Activated CD8-positive, alpha-beta memory T cell treated with anti-CD3 and anti-CD28 coated beads, Interleukin-2, amount 10 ng/mL, durations not matched to agents 7 days and 5 days (primary cell): ENCODE measurements at regions not wholly inside any gene's neighbourhood (a gene's known extent, or its start where the extent isn't known, plus 50 kb on each side); places are given as distances from the start of the nearest gene placed in this dataset.

Experiments
- ATAC-seq: fragments of 150-1000 bp; cut with Tn5 transposase; one replicate; pipeline ENCODE4 v1.10.0; 2021; ENCODE audit warnings: moderate library complexity
- CTCF ChIA-PET: fragments of 350-600 bp; sonication (Branson Sonifier 250); formaldehyde crosslinking; loops from one replicate; lab custom pipeline; 2021; ENCODE audit warnings: antibody characterized with exemption; lab: Charles Lee
- DNase-seq: peaks from one replicate; pipeline ENCODE4 v3.0.0-alpha.2; 2020
- H3K27ac Mint-ChIP-seq: one replicate; pipeline ENCODE4 v1.8.0; 2021; ENCODE audit warnings: mild to moderate bottlenecking, mixed read lengths
- H3K27me3 Mint-ChIP-seq: one replicate; pipeline ENCODE4 v1.8.0; 2021; ENCODE audit warnings: mixed read lengths
- H3K36me3 Mint-ChIP-seq: one replicate; pipeline ENCODE4 v1.8.0; 2021; ENCODE audit warnings: mild to moderate bottlenecking, mixed read lengths
- H3K4me1 Mint-ChIP-seq: one replicate; pipeline ENCODE4 v1.8.0; 2021; ENCODE audit warnings: mixed read lengths
- H3K4me3 Mint-ChIP-seq: one replicate; pipeline ENCODE4 v1.8.0; 2021; ENCODE audit warnings: mild to moderate bottlenecking, moderate library complexity, mixed read lengths
- H3K9me3 Mint-ChIP-seq: one replicate; pipeline ENCODE4 v1.8.0; 2022; ENCODE audit warnings: low read depth, mixed read lengths

DNA sequence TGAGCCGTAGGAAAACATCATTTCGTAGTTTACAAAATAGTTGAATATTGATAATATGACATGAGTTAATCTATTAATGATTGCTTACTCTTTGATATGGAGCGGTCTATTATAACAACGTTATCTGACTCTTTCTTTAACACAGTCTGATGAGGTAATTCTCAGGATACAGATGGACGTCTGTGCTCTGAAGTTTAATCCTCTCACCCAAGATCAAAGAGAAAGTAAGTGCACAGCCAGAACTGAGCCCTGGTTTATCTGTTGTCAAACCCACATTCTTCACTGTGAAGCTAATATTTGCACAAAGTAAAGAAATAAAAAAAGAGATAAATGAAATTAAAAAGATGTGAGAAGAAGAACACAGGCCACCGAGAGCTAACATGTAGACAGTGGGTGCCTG lies 190.9 kb upstream of the COPS8 start:
- DNase-seq (no peak), ATAC-seq (no peak)
- Mint-ChIP-seq H3K9me3 (no peaks in the 10 kb centered on the region), H3K36me3 (no peaks in the 10 kb centered on the region), H3K27ac (no peak overlapping the region), H3K27me3 (peaks cover 9% of the 10 kb centered on the region), H3K4me3 (no peak overlapping the region), H3K4me1 (no peaks in the 10 kb centered on the region)
- CTCF ChIA-PET, result no interaction called here

DNA sequence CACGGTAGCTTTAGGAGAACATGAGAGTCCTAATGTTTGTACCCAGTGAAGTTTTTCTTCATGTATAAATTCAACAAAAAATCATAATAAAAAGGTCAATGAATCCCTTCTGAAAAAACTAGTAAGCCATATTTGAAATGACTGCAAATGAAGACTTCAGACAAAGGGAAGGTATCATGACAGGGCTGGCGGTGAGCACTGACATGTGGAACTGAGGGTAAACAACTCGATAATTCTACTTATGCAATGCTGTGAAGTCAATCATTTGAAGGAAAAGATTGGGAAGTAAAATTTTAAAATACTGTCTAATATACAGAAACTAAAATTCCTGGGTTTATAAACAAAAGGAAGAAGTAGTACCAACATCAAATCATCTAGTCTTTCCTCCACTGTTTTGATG lies 190.2 kb upstream of the COPS8 start:
- no peak overlapping the region for H3K4me3 Mint-ChIP-seq
- DNase-seq, result no peak
- no peaks in the 10 kb centered on the region for H3K4me1 Mint-ChIP-seq
- H3K9me3 Mint-ChIP-seq, result no peaks in the 10 kb centered on the region
- CTCF ChIA-PET, result no interaction called here
- peaks cover 9% of the 10 kb centered on the region for H3K27me3 Mint-ChIP-seq
- no peaks in the 10 kb centered on the region for H3K36me3 Mint-ChIP-seq
- no peak for ATAC-seq
- no peak overlapping the region for H3K27ac Mint-ChIP-seq

- H3K9me3 Mint-ChIP-seq, result no peaks in the 10 kb centered on the region
- H3K27me3 Mint-ChIP-seq, result peaks cover 14% of the 10 kb centered on the region
- DNase-seq (no peak), ATAC-seq (no peak)
- H3K27ac Mint-ChIP-seq, result no peak overlapping the region
- H3K4me3 Mint-ChIP-seq, result no peak overlapping the region
- CTCF ChIA-PET, result no interaction called here
- no peaks in the 10 kb centered on the region for H3K36me3 Mint-ChIP-seq
- no peaks in the 10 kb centered on the region for H3K4me1 Mint-ChIP-seq
These were observed 189.0 kb upstream of the COPS8 start for GRCh38 chr2:236896688-236897087.

- CTCF ChIA-PET, result no interaction called here
- no peaks in the 10 kb centered on the region for H3K4me1 Mint-ChIP-seq
- H3K27ac Mint-ChIP-seq, result no peak overlapping the region
- DNase-seq (no peak), ATAC-seq (no peak)
- no peaks in the 10 kb centered on the region for H3K36me3 Mint-ChIP-seq
- peaks cover 19% of the 10 kb centered on the region for H3K27me3 Mint-ChIP-seq
- H3K9me3 Mint-ChIP-seq, result no peaks in the 10 kb centered on the region
- H3K4me3 Mint-ChIP-seq, result no peak overlapping the region
These were observed 186.5 kb upstream of the COPS8 start for GRCh38 chr2:236899146-236899545.

DNA sequence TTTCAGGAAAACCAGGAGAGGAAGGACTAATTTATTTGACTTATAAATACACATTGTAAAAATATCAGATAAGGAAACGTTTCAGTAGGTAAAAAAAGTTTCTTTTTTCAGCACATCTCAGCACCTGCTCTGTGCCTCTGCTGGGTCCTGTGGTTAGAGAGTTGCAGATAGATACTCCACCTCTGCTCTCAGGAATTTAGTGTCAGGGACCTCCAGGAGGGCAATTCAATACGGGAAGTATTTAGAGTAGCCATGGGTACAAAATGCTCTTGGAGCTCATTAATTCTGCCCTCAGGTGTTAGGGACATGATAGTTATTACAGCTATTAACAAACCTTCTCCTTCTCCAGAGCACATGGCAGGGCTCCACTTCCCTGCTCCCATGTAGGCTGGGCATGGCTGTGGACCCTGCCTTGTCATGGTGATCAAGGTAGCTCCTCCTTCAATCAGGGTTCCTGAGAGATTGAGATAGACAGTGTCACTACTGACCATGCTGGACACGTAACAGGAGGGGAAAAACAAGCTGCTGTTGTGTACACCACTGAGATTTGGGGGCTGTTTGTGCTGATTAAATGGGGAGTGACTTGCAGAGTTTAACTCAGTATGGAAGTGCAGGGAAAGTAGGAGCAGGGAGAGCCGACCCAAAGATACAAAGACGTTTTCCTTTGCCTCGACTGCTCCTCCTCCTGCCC lies 185.6 kb upstream of the COPS8 start:
- ATAC-seq, result no peak
- Mint-ChIP-seq H3K27me3 (peaks cover 23% of the 10 kb centered on the region), H3K4me3 (no peak overlapping the region), H3K9me3 (no peaks in the 10 kb centered on the region), H3K36me3 (no peaks in the 10 kb centered on the region), H3K27ac (no peak overlapping the region), H3K4me1 (no peaks in the 10 kb centered on the region)
- DNase-seq, result no peak
- CTCF ChIA-PET, result no interaction called here

GRCh38 chr2:236901956-236902355 lies 183.7 kb upstream of the COPS8 start:
- peaks cover 25% of the 10 kb centered on the region for H3K27me3 Mint-ChIP-seq
- H3K27ac Mint-ChIP-seq, result no peak overlapping the region
- ATAC-seq (no peak), DNase-seq (no peak)
- H3K36me3 Mint-ChIP-seq, result no peaks in the 10 kb centered on the region
- no peak overlapping the region for H3K4me3 Mint-ChIP-seq
- CTCF ChIA-PET, result no interaction called here
- H3K4me1 Mint-ChIP-seq, result no peaks in the 10 kb centered on the region
- no peaks in the 10 kb centered on the region for H3K9me3 Mint-ChIP-seq

DNA sequence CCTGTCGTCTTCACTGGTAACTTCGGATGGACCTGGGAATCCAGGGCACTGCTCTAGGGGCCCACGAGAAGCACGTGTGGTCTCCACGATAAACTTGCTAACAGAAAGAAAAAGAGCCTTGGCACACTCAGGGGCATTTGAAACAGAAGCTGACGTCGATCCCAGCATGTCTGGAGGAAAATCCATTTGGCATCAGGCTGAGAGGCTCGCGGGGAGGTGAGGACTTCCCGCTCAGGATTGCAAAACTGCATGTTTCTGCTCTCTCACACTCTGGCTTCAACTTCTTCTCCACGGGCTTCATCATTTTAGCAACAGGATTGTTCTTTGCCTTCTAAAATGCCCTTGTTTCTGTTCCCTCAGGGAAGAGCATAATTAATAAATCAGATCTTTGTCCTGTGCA lies 181.7 kb upstream of the COPS8 start:
- no peak overlapping the region for H3K4me3 Mint-ChIP-seq
- H3K27me3 Mint-ChIP-seq, result peaks cover 25% of the 10 kb centered on the region
- ATAC-seq, result no peak
- no peaks in the 10 kb centered on the region for H3K4me1 Mint-ChIP-seq
- CTCF ChIA-PET, result no interaction called here
- H3K27ac Mint-ChIP-seq, result no peak overlapping the region
- H3K9me3 Mint-ChIP-seq, result no peaks in the 10 kb centered on the region
- DNase-seq, result no peak
- no peaks in the 10 kb centered on the region for H3K36me3 Mint-ChIP-seq

- Mint-ChIP-seq H3K4me1 (no peaks in the 10 kb centered on the region), H3K27ac (no peak overlapping the region), H3K36me3 (no peaks in the 10 kb centered on the region), H3K4me3 (no peak overlapping the region), H3K9me3 (no peaks in the 10 kb centered on the region), H3K27me3 (peaks cover 22% of the 10 kb centered on the region)
- DNase-seq, result no peak
- no peak for ATAC-seq
- CTCF ChIA-PET, result no interaction called here
These were observed 181.1 kb upstream of the COPS8 start for GRCh38 chr2:236904389-236905263.

- Mint-ChIP-seq H3K27ac (no peak overlapping the region), H3K9me3 (no peaks in the 10 kb centered on the region), H3K4me1 (no peaks in the 10 kb centered on the region), H3K36me3 (no peaks in the 10 kb centered on the region), H3K27me3 (peaks cover 24% of the 10 kb centered on the region), H3K4me3 (no peak overlapping the region)
- CTCF ChIA-PET, result no interaction called here
- DNase-seq (no peak), ATAC-seq (no peak)
These were observed 179.7 kb upstream of the COPS8 start for GRCh38 chr2:236905976-236906375.

GRCh38 chr2:236908439-236909192 lies 177.1 kb upstream of the COPS8 start:
- no peak for DNase-seq
- no peaks in the 10 kb centered on the region for H3K9me3 Mint-ChIP-seq
- no peak overlapping the region for H3K27ac Mint-ChIP-seq
- peaks cover 19% of the 10 kb centered on the region for H3K27me3 Mint-ChIP-seq
- CTCF ChIA-PET, result no interaction called here
- no peaks in the 10 kb centered on the region for H3K4me1 Mint-ChIP-seq
- H3K4me3 Mint-ChIP-seq, result no peak overlapping the region
- ATAC-seq, result no peak
- no peaks in the 10 kb centered on the region for H3K36me3 Mint-ChIP-seq

DNA sequence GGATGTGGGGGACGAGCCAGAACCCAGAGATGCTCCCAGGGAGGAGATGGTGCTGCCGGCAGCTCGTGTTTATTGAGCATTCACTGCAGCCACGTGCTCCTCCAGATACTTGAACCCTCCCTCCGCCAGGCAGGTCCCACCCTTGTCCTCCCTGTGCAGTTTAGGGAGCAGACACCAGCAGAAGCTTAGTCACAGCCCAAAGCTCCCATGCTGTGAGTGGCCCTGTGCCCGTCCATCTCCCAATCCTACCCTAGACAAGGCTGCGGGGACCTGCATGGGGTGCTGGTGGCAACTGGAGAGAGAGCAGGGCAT lies 176.5 kb upstream of the COPS8 start:
- no peaks in the 10 kb centered on the region for H3K36me3 Mint-ChIP-seq
- no peaks in the 10 kb centered on the region for H3K9me3 Mint-ChIP-seq
- no peak overlapping the region for H3K4me3 Mint-ChIP-seq
- peaks cover 19% of the 10 kb centered on the region for H3K27me3 Mint-ChIP-seq
- CTCF ChIA-PET, result no interaction called here
- H3K27ac Mint-ChIP-seq, result no peak overlapping the region
- H3K4me1 Mint-ChIP-seq, result no peaks in the 10 kb centered on the region
- ATAC-seq, result no peak
- DNase-seq, result no peak

DNA sequence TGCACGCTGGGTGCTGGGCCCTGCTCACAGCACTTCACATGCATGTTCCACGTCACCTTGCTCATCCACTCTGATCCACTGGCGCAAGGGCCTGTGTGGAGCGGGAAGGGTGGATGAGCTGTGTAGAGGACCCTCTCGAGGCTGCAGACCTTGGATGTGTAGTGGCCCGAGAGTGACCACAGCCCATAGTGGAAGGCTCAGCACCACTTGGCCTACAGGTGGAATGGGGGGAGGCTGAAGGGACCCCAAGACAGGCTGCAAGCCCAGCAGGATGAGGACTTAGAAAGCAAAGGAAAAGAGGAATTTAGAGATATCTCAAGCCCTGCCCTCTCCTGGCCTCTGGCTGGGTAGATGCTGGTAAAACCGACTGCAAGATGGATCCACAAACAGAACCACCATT lies 175.9 kb upstream of the COPS8 start:
- H3K4me3 Mint-ChIP-seq, result no peak overlapping the region
- ATAC-seq, result no peak
- peaks cover 13% of the 10 kb centered on the region for H3K27me3 Mint-ChIP-seq
- CTCF ChIA-PET, result no interaction called here
- no peaks in the 10 kb centered on the region for H3K9me3 Mint-ChIP-seq
- H3K27ac Mint-ChIP-seq, result no peak overlapping the region
- H3K4me1 Mint-ChIP-seq, result no peaks in the 10 kb centered on the region
- no peak for DNase-seq
- H3K36me3 Mint-ChIP-seq, result no peaks in the 10 kb centered on the region

DNA sequence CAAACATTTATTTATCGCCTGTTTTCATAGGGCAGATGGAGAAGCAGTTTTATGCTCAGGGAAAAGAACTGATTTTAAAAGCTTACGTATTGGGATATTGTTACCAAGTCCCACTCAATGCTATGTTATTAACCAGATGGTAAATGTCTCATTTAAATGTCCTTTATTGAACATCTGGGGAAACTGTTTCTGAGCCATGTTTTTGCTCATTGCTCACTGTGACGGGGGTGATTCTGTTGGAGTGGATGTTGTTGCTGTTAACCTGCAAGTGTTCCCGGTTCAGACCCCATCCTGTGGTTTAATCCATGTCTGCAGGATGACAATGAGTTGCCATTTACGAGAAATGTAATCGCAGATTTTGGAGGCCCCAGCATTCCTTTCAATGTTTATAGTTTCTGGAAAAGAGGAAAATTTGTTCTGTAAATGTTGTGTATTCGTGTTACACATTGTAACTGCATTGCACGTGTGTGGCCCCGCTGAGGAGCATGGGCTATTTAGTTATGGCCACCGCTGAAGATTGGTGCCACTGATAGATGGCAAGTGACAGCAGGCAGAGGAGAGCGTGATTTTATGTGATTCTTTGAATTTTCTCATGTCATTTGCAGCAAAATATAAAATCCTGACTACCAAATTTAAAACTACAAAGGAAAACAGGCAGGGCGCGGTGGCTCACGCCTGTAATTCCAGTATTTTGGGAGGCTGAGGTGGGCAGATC lies 174.8 kb upstream of the COPS8 start:
- no peak for ATAC-seq

More for the DNA sequence above, 174.8 kb upstream of the COPS8 start:
- Mint-ChIP-seq H3K4me1 (no peaks in the 10 kb centered on the region), H3K4me3 (no peak overlapping the region), H3K27me3 (peaks cover 11% of the 10 kb centered on the region), H3K36me3 (no peaks in the 10 kb centered on the region), H3K27ac (no peak overlapping the region), H3K9me3 (no peaks in the 10 kb centered on the region)
- no peak for DNase-seq
- CTCF ChIA-PET, result no interaction called here
